GM12872 (cell line): ENCODE measurements at regions not wholly inside any gene's neighbourhood (a gene's known extent, or its start where the extent isn't known, plus 50 kb on each side); places are given as distances from the start of the nearest gene placed in this dataset.

Experiments used
- TF ChIP-seq, protein P1 (sequence below): IDR thresholded peaks from 3 replicates; pipeline ENCODE4 v1.5.1; 2011; ENCODE audit warnings: low read depth, mild to moderate bottlenecking, low read length, moderate library complexity; ENCODE audit not compliant: insufficient read depth

- TF ChIP-seq, protein P1, sequence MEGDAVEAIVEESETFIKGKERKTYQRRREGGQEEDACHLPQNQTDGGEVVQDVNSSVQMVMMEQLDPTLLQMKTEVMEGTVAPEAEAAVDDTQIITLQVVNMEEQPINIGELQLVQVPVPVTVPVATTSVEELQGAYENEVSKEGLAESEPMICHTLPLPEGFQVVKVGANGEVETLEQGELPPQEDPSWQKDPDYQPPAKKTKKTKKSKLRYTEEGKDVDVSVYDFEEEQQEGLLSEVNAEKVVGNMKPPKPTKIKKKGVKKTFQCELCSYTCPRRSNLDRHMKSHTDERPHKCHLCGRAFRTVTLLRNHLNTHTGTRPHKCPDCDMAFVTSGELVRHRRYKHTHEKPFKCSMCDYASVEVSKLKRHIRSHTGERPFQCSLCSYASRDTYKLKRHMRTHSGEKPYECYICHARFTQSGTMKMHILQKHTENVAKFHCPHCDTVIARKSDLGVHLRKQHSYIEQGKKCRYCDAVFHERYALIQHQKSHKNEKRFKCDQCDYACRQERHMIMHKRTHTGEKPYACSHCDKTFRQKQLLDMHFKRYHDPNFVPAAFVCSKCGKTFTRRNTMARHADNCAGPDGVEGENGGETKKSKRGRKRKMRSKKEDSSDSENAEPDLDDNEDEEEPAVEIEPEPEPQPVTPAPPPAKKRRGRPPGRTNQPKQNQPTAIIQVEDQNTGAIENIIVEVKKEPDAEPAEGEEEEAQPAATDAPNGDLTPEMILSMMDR, result no peak
Measured at GRCh38 chr3:150147776-150148175, 177.1 kb upstream of the PFN2 start.

DNA sequence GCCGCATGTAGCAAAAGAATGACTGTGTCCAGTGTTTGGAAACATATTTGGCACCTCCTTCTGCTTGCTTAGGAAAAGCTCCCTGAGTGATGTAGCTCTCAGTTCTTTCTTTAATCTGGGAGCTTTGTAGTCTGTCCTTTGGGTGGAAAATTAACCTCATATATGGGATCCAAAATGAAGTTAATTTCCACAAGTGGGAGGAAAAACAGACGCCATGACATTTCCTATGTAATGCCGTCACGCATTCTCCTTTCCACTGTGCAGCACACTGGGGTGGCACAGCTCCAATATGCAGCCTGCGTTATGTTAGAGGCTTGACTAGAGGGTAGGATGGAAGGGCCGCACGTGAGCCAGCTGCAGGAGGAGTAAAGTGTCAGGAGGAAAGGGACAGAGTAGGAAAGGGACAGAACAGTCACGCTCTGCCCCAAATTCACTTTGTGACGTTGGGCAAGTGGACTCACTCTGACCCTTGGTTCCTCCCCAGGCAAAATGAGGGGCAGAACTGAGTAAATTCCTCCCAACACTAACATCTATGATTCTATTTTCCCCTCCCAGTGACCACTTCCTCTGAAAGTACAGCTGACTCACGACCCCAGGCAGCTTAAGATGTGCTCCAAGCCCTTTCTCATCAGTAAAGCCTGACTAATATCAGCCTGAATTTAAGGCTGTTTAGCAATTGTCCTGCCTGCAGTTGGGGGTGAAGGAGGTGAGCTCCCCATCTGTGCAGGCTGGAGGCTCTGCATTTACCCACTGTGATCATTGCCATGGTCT is 176.5 kb upstream of the PFN2 start:
- TF ChIP-seq, protein P1, result no peak

- TF ChIP-seq, protein P1, result no peak
Measured at GRCh38 chr3:150145659-150146058, 175.0 kb upstream of the PFN2 start.

DNA sequence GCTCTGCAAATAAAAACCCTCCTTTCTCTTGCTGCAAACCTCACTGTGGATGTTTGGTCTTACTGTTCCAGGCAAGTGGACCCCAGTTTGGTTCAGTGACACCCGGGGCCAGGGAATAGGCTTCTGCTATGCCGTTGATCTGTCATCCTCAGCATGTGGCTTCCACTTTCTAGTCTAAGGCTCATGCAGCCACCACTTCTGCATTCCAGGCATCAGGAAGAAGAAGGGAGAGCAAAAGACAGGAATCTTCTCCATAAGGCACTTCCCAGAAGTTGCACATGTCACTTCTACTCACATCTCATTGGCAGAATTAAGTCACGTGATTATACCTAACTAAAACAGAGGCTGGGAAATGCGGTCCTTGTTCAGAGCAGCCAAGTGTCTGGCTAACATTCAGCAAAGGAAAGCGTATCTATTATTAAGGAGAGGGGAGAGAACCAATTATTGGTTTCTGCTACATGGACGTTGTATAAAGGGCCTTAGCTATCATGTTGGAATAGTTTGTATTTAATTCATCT is 173.6 kb upstream of the PFN2 start:
- TF ChIP-seq, protein P1, result no peak

- TF ChIP-seq, protein P1, result no peak
Measured at GRCh38 chr3:150142936-150143335, 172.2 kb upstream of the PFN2 start.

DNA sequence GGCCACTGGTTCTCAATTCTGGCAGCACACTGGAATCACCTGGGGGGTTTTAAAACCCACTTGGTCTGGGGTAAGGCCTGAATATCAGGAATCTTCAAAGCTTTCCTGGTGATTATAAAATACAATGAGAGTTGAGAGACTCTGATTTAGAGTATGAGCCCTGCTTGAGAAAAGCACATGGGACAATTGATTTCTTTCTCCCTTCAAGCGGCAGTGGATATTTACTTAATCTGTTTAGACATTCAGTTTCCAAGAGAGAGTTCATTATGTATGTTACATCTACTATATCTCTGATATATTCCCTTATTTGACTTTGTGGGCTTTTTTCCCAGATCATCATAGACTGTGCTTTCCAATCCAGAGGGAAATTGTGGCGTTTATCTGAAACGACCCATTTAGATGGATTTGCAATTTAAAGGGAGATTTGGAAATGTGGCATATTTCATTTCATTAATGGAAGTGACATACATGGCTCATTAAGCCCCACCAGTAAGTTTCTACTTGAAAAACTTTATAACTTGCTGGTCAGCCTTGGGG is 171.2 kb upstream of the PFN2 start:
- TF ChIP-seq, protein P1, result no peak

GRCh38 chr3:150140614-150141321 is 170.1 kb upstream of the PFN2 start:
- TF ChIP-seq, protein P1, result no peak
